NCI-H1048 (cell line): ENCODE measurements at regions not wholly inside any gene's neighbourhood (a gene's known extent, or its start where the extent isn't known, plus 50 kb on each side); places are given as distances from the start of the nearest gene placed in this dataset.
"Not testable (repeated sequence)": the region's sequence is repeated elsewhere in the genome, so short reads cannot be mapped to it uniquely, and the experiment has no call there.

Experiments
- DNase-seq: peaks from one replicate; lab custom pipeline; 2025; lab: John Stamatoyannopoulos, UW

GRCh38 chr1:229011022-229011421, 259.9 kb upstream of the RAB4A start:
- DNase-seq: no peak

- no peak for DNase-seq
Measured at GRCh38 chr1:229012823-229013222, 258.1 kb upstream of the RAB4A start.

GRCh38 chr1:229013981-229014380, 256.9 kb upstream of the RAB4A start:
- no peak for DNase-seq

- DNase-seq: no peak
Measured at GRCh38 chr1:229015806-229016205, 255.1 kb upstream of the RAB4A start.

- DNase-seq: no peak
Measured at GRCh38 chr1:229017091-229017490, 253.8 kb upstream of the RAB4A start.

- DNase-seq: no peak
Measured at GRCh38 chr1:229018674-229019295, 252.1 kb upstream of the RAB4A start.

- DNase-seq: no peak
Measured at GRCh38 chr1:229019663-229020271, 251.1 kb upstream of the RAB4A start.

- not testable (repeated sequence) for DNase-seq
Measured at GRCh38 chr1:229021034-229021433, 249.9 kb upstream of the RAB4A start.

GRCh38 chr1:229022595-229023333, 248.1 kb upstream of the RAB4A start:
- DNase-seq: no peak

GRCh38 chr1:229023651-229024300, 247.1 kb upstream of the RAB4A start:
- no peak for DNase-seq

- no peak for DNase-seq
Measured at GRCh38 chr1:229024528-229025130, 246.3 kb upstream of the RAB4A start.

GRCh38 chr1:229025576-229025975, 245.3 kb upstream of the RAB4A start:
- no peak for DNase-seq

- DNase-seq: no peak
Measured at GRCh38 chr1:229027158-229027557, 243.8 kb upstream of the RAB4A start.

- no peak for DNase-seq
Measured at GRCh38 chr1:229027622-229028182, 243.2 kb upstream of the RAB4A start.

- no peak for DNase-seq
Measured at GRCh38 chr1:229028544-229028943, 242.4 kb upstream of the RAB4A start.

GRCh38 chr1:229028987-229029878, 241.7 kb upstream of the RAB4A start:
- no peak for DNase-seq

GRCh38 chr1:229029879-229030235, 241.1 kb upstream of the RAB4A start:
- DNase-seq: no peak

GRCh38 chr1:229030630-229031029, 240.3 kb upstream of the RAB4A start:
- no peak for DNase-seq

- DNase-seq: no peak
Measured at GRCh38 chr1:229031061-229031460, 239.8 kb upstream of the RAB4A start.

- DNase-seq: no peak
Measured at GRCh38 chr1:229031481-229032341, 239.2 kb upstream of the RAB4A start.
